Panc1 (cell line): ENCODE measurements at regions not wholly inside any gene's neighbourhood (a gene's known extent, or its start where the extent isn't known, plus 50 kb on each side); places are given as distances from the start of the nearest gene placed in this dataset.

Experiments
- ATAC-seq: fragments of 200-7000 bp; cut with Tn5 transposase; 2 replicates; pipeline ENCODE4 v1.9.1; 2020; ENCODE audit warnings: mild to moderate bottlenecking, moderate library complexity
- BruUV-seq: library from RNA; stranded (reverse); fragments of 400-500 nt; replicated peaks from 2 replicates; lab custom pipeline; 2021; lab: Mats Ljungman, UMichigan
- CTCF ChIA-PET: fragments of 300-600 bp; sonication (Branson Sonifier 250); formaldehyde crosslinking; loops from one replicate; lab custom pipeline; 2022; ENCODE audit warnings: antibody characterized with exemption; lab: Charles Lee
- POLR2A ChIA-PET: fragments of 300-600 bp; sonication (Branson Sonifier 250); formaldehyde crosslinking; loops from one replicate; lab custom pipeline; 2022; ENCODE audit warnings: antibody characterized with exemption; lab: Charles Lee
- DNase-seq: peaks from one replicate; pipeline ENCODE4 v3.0.0-alpha.2; 2010; ENCODE audit warnings: low read depth, low spot score
- H3K27ac ChIP-seq: 2 replicates; pipeline ENCODE4 v1.5.1; 2011; ENCODE audit warnings: mild to moderate bottlenecking, low read length, inconsistent platforms
- H3K27me3 ChIP-seq: fragments of 200-500 bp; sonication (Bioruptor generic); 2 replicates; pipeline ENCODE4 v1.6.0; 2014; ENCODE audit warnings: low read length, inconsistent platforms; ENCODE audit not compliant: control insufficient read depth, insufficient read depth
- H3K36me3 ChIP-seq: fragments of 200-500 bp; sonication (Bioruptor generic); 2 replicates; pipeline ENCODE4 v1.5.1; 2014; ENCODE audit warnings: inconsistent platforms, mild to moderate bottlenecking, low read length, moderate library complexity; ENCODE audit not compliant: control insufficient read depth, insufficient read depth
- H3K4me1 ChIP-seq: 2 replicates; pipeline ENCODE4 v1.5.1; 2011; ENCODE audit warnings: inconsistent platforms, mild to moderate bottlenecking, low read length, moderate library complexity; ENCODE audit not compliant: control insufficient read depth, insufficient read depth
- H3K4me3 ChIP-seq, 2 experiments: 2 replicates each; pipeline ENCODE4 v1.5.1; 2011 to 2012; ENCODE audit warnings: low read depth in 2 of 2, low read length in 2 of 2, mild to moderate bottlenecking in 2 of 2, inconsistent platforms in 1 of 2, moderate library complexity in 1 of 2
- H3K9me3 ChIP-seq: fragments of 200-500 bp; sonication (Bioruptor generic); 2 replicates; pipeline ENCODE4 v1.5.1; 2014; ENCODE audit warnings: low read depth, mild to moderate bottlenecking, inconsistent platforms, low read length, moderate library complexity; ENCODE audit not compliant: control insufficient read depth, insufficient read depth
- CTCF ChIP-seq: fragments of 450-650 bp; IDR thresholded peaks from 2 replicates; pipeline ENCODE4 v1.5.1; 2017; ENCODE audit warnings: mild to moderate bottlenecking
- POLR2AphosphoS5 ChIP-seq: IDR thresholded peaks from 2 replicates; pipeline ENCODE4 v1.6.1; 2012; ENCODE audit warnings: mild to moderate bottlenecking, low read depth, low read length, moderate library complexity
- REST ChIP-seq, 2 experiments: IDR thresholded peaks; 2 replicates each; pipeline ENCODE4 v1.6.1; 2011 to 2012; ENCODE audit warnings: low read depth in 2 of 2, control low read depth in 1 of 2, low read length in 1 of 2, mild to moderate bottlenecking in 1 of 2, moderate library complexity in 1 of 2; ENCODE audit not compliant: insufficient read depth in 1 of 2
- SIN3A ChIP-seq: IDR thresholded peaks from 2 replicates; pipeline ENCODE4 v1.6.1; 2012; ENCODE audit warnings: low read depth, mild to moderate bottlenecking, low read length, moderate library complexity, borderline replicate concordance; ENCODE audit not compliant: insufficient read depth
- TCF7L2 ChIP-seq: IDR thresholded peaks from 2 replicates; pipeline ENCODE4 v1.6.1; 2011; ENCODE audit warnings: mild to moderate bottlenecking, low read depth, low read length, inconsistent platforms
- in situ Hi-C: cut with HindIII; loops from 2 replicates; pipeline ENCODE4 v1.10.0; 2016; ENCODE audit warnings: low sequenced_read_pairs, low pct_unique_long_range_greater_than_20kb
- intact Hi-C: fragments of 100-400 bp; cut with micrococcal nuclease; formaldehyde crosslinking; loops from one replicate; pipeline ENCODE4 v1.10.0; 2022; ENCODE audit not compliant: unreplicated experiment

GRCh38 chr5:166695326-166695725 lies 1596.1 kb upstream of the WWC1 start:
- ChIA-PET CTCF (no interaction called here), POLR2A (no interaction called here)
- ATAC-seq (no peak), DNase-seq (no peak)
- H3K27me3 ChIP-seq: no peaks in the 10 kb centered on the region
- H3K4me1 ChIP-seq: no peaks in the 10 kb centered on the region
- H3K27ac ChIP-seq: no peak overlapping the region
- H3K9me3 ChIP-seq: no peaks in the 10 kb centered on the region
- TF ChIP-seq REST (IDR thresholded peaks at IDR 0.05; ENCODE audit: insufficient read depth in 1 of 2, low read depth in 2 of 2, low read length in 1 of 2): no peak
- TF ChIP-seq TCF7L2: no peak
- no peak for TF ChIP-seq POLR2AphosphoS5
- no peak for TF ChIP-seq CTCF
- TF ChIP-seq SIN3A: no peak
- H3K36me3 ChIP-seq: no peaks in the 10 kb centered on the region
- no TSS peak for BruUV-seq
- H3K4me3 ChIP-seq: no peak overlapping the region
- intact Hi-C loops (no loop called here), in situ Hi-C loops (no loop called here)

- CTCF ChIA-PET: no interaction called here
- intact Hi-C loops (no loop called here), in situ Hi-C loops (no loop called here)
- no peak overlapping the region for H3K4me3 ChIP-seq
- H3K36me3 ChIP-seq: no peaks in the 10 kb centered on the region
- no TSS peak for BruUV-seq
- no peak for TF ChIP-seq SIN3A
- TF ChIP-seq CTCF: no peak
- no peak for TF ChIP-seq POLR2AphosphoS5
- TF ChIP-seq REST (IDR thresholded peaks at IDR 0.05; ENCODE audit: insufficient read depth in 1 of 2, low read depth in 2 of 2, low read length in 1 of 2): no peak
- no peak for TF ChIP-seq TCF7L2
- H3K27me3 ChIP-seq: no peaks in the 10 kb centered on the region
- DNase-seq: no peak
- ATAC-seq: no peak
- no peaks in the 10 kb centered on the region for H3K9me3 ChIP-seq
- H3K4me1 ChIP-seq: no peaks in the 10 kb centered on the region
- POLR2A ChIA-PET: no interaction called here
- H3K27ac ChIP-seq: no peak overlapping the region
Measured at GRCh38 chr5:166708291-166708690, 1583.2 kb upstream of the WWC1 start.
